ENCODE measurements at regions not wholly inside any gene's neighbourhood (a gene's known extent, or its start where the extent isn't known, plus 50 kb on each side); places are given as distances from the start of the nearest gene placed in this dataset.

DNA sequence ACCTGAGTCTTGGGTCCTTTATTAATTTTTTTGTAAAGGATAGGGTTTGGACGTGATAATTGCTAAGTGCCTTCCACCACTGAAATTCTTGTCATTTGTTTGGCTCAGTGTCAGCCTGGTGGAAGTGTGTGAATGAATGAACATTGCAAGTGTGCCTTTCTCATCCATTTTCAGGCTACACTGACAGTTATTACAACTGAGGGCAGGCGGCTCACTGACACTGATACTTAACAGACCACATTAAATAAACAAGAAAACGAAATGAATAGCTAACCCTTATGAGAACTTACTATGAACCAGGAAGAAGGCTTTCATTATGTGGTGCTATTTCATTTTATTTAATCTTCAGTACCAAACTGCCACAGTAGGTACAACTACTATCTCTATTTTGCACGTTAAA is 188.8 kb upstream of the CRBN start:
- TF ChIP-seq CTCF (IDR thresholded peaks at IDR 0.05) (no peak), HOXA7 (CRISPR knock-in tag; IDR thresholded peaks at IDR 0.05) (no peak), FOSL2 (IDR thresholded peaks at IDR 0.05) (no peak), FOSL2 (CRISPR knock-in tag; IDR thresholded peaks at IDR 0.05) (no peak), POLR2A (IDR thresholded peaks at IDR 0.05; ENCODE audit: low read length) (no peak), EHMT2 (IDR thresholded peaks at IDR 0.05; ENCODE audit: low read depth) (no peak), HMGXB4 (CRISPR knock-in tag; IDR thresholded peaks at IDR 0.05; ENCODE audit: borderline replicate concordance) (no peak), REST (IDR thresholded peaks at IDR 0.05) (no peak), ZNF302 (CRISPR knock-in tag; IDR thresholded peaks at IDR 0.05) (no peak), RAD21 (conservative IDR thresholded peaks at IDR 0.05 in 1 of 2, IDR thresholded peaks at IDR 0.05 in 1 of 2) (no peak), MYC (IDR thresholded peaks at IDR 0.05; ENCODE audit: borderline replicate concordance, low read length) (no peak), ESRRA (IDR thresholded peaks at IDR 0.05; ENCODE audit: borderline replicate concordance, low read length) (no peak), EP300 (IDR thresholded peaks at IDR 0.05) (no peak)
- TF ChIP-seq, protein P1, sequence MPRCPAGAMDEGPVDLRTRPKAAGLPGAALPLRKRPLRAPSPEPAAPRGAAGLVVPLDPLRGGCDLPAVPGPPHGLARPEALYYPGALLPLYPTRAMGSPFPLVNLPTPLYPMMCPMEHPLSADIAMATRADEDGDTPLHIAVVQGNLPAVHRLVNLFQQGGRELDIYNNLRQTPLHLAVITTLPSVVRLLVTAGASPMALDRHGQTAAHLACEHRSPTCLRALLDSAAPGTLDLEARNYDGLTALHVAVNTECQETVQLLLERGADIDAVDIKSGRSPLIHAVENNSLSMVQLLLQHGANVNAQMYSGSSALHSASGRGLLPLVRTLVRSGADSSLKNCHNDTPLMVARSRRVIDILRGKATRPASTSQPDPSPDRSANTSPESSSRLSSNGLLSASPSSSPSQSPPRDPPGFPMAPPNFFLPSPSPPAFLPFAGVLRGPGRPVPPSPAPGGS (IDR thresholded peaks at IDR 0.05): no peak

Data from A549 (cell line).